AG04449 (cell line): ENCODE measurements at regions not wholly inside any gene's neighbourhood (a gene's known extent, or its start where the extent isn't known, plus 50 kb on each side); places are given as distances from the start of the nearest gene placed in this dataset.

Experiments
- CTCF ChIA-PET: fragments of 350-600 bp; formaldehyde crosslinking; extraction: SDS; loops from one replicate; lab custom pipeline; 2021; ENCODE audit warnings: antibody characterized with exemption; lab: Yijun Ruan, JAX
- POLR2A ChIA-PET: fragments of 400-600, 350-600 bp; formaldehyde crosslinking; extraction: SDS; loops from one replicate; lab custom pipeline; 2020; ENCODE audit warnings: antibody characterized with exemption, inconsistent platforms; lab: Yijun Ruan, JAX
- DNase-seq: peaks from one replicate; pipeline ENCODE4 v3.0.0-alpha.2; 2010; ENCODE audit warnings: low read depth, low spot score
- H3K4me3 ChIP-seq: 2 replicates; pipeline ENCODE4 v1.5.1; 2011; ENCODE audit warnings: low read depth, mild to moderate bottlenecking, control low read depth, low read length
- TF ChIP-seq, protein P1 (sequence below): IDR thresholded peaks from one replicate; pipeline ENCODE4 v1.5.1; 2011; ENCODE audit warnings: mild to moderate bottlenecking, moderate library complexity, low read length, control low read depth, inconsistent platforms; ENCODE audit not compliant: insufficient read depth; ENCODE audit errors: missing control alignments

DNA sequence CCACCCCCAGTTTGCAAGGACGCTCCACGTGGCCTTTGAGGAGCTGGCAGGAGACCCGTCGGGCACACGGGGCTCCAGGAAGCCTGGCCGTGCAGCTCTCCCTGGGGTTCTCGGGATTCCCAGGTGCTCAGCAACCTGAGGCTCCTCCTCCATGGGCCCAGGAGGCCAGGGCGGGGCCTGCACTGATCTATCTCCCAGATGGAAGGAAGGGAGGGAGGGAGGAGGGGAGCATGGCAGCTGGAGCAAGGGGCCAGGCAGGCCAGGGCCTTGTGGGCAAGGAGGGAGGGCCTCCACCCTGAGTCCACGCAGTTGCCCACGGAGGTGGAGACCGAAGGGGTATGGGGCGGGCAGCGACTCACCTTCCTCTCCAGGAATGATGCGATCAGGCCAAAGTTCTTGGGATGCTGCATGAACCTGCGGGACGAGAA is 127.3 kb downstream of the RFLNA start:
- ChIA-PET CTCF (interaction anchor here (1.2 to 1.5 kb wide), 2 partner anchors 12 to 23 kb away, joined by 3 to 5 read pairs; no protein-coding TSS in a partner anchor), POLR2A (interaction anchor here (0.7 to 1.3 kb wide), 3 partner anchors 31 to 97 kb away, joined by 3 to 7 read pairs (median 3); no protein-coding TSS in a partner anchor)
- TF ChIP-seq, protein P1, sequence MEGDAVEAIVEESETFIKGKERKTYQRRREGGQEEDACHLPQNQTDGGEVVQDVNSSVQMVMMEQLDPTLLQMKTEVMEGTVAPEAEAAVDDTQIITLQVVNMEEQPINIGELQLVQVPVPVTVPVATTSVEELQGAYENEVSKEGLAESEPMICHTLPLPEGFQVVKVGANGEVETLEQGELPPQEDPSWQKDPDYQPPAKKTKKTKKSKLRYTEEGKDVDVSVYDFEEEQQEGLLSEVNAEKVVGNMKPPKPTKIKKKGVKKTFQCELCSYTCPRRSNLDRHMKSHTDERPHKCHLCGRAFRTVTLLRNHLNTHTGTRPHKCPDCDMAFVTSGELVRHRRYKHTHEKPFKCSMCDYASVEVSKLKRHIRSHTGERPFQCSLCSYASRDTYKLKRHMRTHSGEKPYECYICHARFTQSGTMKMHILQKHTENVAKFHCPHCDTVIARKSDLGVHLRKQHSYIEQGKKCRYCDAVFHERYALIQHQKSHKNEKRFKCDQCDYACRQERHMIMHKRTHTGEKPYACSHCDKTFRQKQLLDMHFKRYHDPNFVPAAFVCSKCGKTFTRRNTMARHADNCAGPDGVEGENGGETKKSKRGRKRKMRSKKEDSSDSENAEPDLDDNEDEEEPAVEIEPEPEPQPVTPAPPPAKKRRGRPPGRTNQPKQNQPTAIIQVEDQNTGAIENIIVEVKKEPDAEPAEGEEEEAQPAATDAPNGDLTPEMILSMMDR: no peak
- H3K4me3 ChIP-seq: peak overlapping the region; percentile 48
- no peak for DNase-seq

DNA sequence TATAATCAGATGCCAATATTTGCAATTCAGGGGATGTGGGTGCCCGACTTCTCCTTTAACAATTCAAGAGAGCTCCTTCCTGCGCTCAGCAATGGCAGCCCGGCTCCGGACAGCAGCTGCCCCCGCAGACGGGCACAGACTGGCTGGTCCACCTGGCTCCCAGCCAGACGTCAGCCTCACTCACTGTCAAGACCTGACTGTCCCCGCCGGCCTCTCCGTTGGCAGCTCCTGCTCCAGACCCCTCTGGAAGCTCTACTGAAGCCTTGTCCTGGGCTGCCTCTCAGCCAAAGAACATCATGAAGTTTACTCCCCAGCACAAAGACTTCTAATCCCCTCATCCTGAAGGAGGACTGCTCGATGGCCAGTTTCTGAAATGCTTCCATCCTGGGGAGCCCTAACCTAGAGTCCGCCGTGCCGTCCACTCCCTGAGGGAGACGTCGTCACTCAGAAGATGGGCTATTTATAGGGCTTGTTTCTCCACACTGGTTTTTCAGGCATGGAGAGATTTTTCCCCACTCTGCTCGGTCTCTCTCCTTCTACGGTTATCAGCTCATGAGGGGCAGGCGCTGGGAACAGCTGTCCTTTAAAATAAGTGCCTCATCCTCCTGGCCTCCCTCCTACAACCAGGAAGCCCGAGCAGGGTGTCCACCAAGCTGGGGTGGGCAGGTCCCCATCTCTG is 126.2 kb downstream of the RFLNA start:
- no peak overlapping the region for H3K4me3 ChIP-seq
- ChIA-PET CTCF (interaction anchor here (2.2 kb wide), 1 partner anchor 22 kb away, joined by 11 read pairs; no protein-coding TSS in a partner anchor), POLR2A (interaction anchor here (0.8 kb wide), 1 partner anchor 32 kb away, joined by 3 read pairs; no protein-coding TSS in a partner anchor)
- no peak for DNase-seq
- TF ChIP-seq, protein P1: no peak

DNA sequence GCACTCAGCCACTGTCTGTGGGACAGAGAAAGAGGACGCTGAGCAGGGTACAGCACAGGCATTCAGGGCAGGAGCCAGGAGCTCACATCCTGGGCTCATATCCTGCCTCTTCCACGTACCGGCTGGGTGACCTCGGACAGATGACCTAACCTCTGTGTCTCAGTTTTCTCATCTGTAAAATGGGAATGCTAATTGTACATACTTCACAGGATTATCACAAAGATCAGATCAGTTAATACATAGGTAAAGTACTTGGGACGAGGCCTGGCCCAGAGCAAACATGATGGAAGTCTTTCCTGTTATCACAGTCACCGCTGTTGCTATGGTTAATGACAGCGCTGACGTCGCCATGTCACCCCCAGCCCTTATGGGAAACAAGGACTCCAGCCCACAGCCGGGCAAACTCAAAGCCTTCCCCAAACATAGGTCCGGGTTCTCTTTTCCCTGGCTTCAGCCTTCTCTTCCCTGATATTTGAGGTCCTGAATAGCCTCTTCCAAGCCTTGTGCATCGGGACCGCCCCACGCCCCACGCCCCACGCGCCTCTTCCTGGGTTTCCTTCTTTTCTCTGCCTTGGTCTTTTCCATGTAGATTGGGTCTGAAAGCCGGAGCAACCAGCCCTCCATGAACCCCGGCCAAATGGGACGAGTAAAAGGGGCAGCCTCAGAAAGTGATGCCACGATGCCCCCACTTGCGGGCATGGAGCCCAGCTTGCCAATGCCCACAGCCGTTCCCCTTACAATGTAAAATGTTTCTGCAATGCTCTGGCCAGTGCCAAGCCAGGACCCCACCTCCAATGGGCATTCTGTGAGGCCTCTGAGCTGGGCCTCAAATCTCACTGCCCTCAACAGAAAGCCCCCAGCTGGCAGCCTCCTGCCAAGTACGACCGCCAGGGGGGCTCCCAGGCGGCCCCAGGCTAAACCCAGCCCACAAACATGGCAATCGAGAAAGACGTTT is 125.4 kb downstream of the RFLNA start:
- no peak overlapping the region for H3K4me3 ChIP-seq
- TF ChIP-seq, protein P1: no peak
- ChIA-PET POLR2A (interaction anchor here (0.6 to 0.8 kb wide), 2 partner anchors 31 to 262 kb away, joined by 3 read pairs; no protein-coding TSS in a partner anchor), CTCF (interaction anchor here (2.2 kb wide), 1 partner anchor 21 kb away, joined by 11 read pairs; no protein-coding TSS in a partner anchor)
- DNase-seq: no peak

DNA sequence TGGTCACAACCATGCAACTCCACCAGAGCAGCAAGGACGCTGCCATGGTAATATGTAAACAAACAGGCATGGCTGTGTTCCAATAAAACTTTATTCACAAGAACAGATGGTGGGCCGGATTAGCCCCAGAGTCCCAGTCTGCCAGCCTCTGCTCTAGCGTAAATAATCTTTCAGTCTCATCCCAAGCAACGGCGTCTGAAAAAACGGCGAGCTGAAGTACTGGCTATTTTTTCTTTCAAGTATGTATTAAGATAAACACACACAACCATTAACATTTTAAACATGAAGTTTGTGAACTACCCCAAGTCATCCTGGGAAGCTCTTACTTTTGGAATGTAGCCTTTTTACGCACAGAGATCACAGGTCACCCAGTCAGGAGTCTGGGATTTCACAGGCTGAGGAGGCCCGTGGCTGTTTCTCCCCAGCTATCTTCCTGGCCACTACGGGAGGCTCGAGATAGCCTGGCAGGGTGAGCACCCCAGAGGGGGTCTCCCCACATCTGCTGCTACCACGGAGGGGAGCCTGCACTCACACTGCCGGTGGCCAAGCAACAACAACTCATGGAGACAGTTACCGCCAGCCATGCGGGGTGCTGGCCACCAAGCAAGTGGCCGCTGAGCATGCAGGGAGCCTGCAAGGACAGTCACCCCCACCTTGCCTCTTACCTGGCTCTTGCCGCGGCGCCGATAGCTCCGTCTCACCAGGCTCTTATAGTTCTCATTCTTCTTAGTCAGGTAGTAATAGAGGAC is 124.6 kb downstream of the RFLNA start:
- ChIA-PET POLR2A (interaction anchor here (0.6 to 0.7 kb wide), 2 partner anchors 9 to 263 kb away, joined by 3 read pairs; no protein-coding TSS in a partner anchor), CTCF (interaction anchor here (2.2 kb wide), 1 partner anchor 20 kb away, joined by 11 read pairs; no protein-coding TSS in a partner anchor)
- H3K4me3 ChIP-seq: no peak overlapping the region
- no peak for DNase-seq
- TF ChIP-seq, protein P1: no peak

DNA sequence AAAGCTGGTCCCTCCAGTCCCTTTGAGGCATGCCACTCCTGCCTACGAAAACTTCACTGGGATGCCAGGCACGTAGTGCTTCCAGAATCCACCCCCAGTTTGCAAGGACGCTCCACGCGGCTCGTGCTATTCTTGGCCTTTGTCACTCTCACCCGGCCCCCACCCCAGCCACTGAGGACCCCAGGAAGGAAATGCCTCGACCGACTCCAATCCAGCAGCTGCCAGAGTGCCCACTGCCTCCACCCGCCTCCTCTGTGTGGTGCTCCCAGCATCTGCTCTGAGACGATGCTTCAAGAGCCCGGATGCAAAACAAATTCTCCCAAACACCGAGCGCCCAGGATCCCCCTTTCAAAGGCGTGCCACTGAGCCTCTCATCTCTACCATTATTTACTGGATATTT is 123.9 kb downstream of the RFLNA start:
- ChIA-PET CTCF (interaction anchor here (2.2 kb wide), 1 partner anchor 19 kb away, joined by 11 read pairs; no protein-coding TSS in a partner anchor), POLR2A (no interaction called here)
- no peak for DNase-seq
- H3K4me3 ChIP-seq: no peak overlapping the region
- TF ChIP-seq, protein P1: no peak
